GM19467 (cell line): ENCODE measurements at regions not wholly inside any gene's neighbourhood (a gene's known extent, or its start where the extent isn't known, plus 50 kb on each side); places are given as distances from the start of the nearest gene placed in this dataset.
"Not testable (repeated sequence)": the region's sequence is repeated elsewhere in the genome, so short reads cannot be mapped to it uniquely, and the experiment has no call there.

Source experiments
- ATAC-seq: cut with Tn5 transposase; IDR thresholded peaks from one replicate; pipeline ENCODE4 v1.9.1; 2021; ENCODE audit warnings: mild to moderate bottlenecking, moderate library complexity; ENCODE audit not compliant: unreplicated experiment

GRCh38 chr1:66455446-66455845, 78.5 kb upstream of the SGIP1 start:
- ATAC-seq: no peak

GRCh38 chr1:66460776-66461175, 73.2 kb upstream of the SGIP1 start:
- ATAC-seq: no peak

DNA sequence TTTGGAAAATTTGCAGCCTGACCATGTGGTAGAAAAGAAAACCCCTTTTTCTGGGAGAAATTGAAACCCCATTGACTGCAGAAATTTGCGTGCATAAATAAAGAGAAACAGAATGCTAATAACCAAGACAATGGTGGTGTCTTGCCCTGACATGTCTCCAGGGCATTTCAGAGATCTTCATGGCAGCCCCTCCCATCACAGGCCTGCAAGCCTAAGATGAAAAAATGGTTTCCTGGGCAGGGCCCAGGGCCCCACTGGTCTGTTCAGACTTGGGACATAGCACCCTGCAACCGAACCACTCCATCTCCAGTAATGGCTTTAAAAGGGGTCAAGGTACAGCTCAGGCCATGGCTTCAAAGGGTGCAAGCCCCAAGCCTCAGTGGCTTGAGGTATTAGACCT, 71.6 kb upstream of the SGIP1 start:
- no peak for ATAC-seq

GRCh38 chr1:66464351-66464750, 69.6 kb upstream of the SGIP1 start:
- no peak for ATAC-seq

- no peak for ATAC-seq
Observed at GRCh38 chr1:66464802-66465201, 69.2 kb upstream of the SGIP1 start.

GRCh38 chr1:66466695-66467094, 67.3 kb upstream of the SGIP1 start:
- ATAC-seq: not testable (repeated sequence)

GRCh38 chr1:66468722-66469121, 65.2 kb upstream of the SGIP1 start:
- ATAC-seq: no peak

DNA sequence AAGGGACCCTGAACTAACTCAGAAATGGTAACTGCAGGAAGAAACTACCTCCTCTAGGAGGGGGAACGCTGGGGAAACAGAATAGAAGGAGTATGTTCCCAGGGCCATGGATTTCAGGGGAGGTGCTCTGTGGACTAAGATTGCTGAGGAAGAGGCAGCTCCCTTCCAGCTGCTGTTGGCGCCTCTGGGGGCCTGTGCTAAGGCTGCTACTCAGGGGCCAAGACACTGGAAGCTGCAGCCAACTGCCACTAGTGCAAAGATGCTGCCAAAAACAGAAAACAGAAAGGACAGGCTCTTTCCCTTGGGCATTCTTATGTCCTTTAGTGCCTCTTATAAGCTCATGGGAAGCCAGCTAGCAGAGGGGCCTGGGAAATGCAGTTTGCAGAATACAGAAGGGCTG, 58.0 kb upstream of the SGIP1 start:
- no peak for ATAC-seq

- no peak for ATAC-seq
Observed at GRCh38 chr1:66476774-66477173, 57.2 kb upstream of the SGIP1 start.

- ATAC-seq: no peak
Observed at GRCh38 chr1:66478116-66478515, 55.8 kb upstream of the SGIP1 start.

DNA sequence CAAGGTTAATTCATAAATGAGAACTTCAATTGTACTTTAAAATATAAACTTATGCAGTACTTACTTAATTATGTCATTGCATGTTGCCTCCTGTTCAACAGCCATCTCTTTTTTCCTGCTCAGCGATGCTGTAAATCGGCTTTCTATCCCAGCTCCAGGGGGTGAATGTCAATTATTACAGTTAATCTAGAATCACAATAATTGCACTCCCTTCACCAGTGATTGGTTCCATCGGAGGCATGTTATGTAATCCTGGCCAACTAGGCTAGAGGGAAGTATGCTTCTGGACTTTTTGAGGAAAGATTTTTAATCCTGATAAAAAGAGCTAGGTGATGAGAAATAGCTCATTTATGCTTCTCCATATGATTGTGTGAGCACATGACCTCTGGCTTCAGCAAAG, 53.8 kb upstream of the SGIP1 start:
- ATAC-seq: no peak

GRCh38 chr1:66481215-66481614, 52.7 kb upstream of the SGIP1 start:
- not testable (repeated sequence) for ATAC-seq
